GM12892 (cell line): ENCODE measurements at regions not wholly inside any gene's neighbourhood (a gene's known extent, or its start where the extent isn't known, plus 50 kb on each side); places are given as distances from the start of the nearest gene placed in this dataset.

ENCODE experiments used
- POLR2A ChIP-seq: IDR thresholded peaks from 2 replicates; pipeline ENCODE4 v1.6.1; 2011; ENCODE audit warnings: low read depth, low read length, control low read depth
- POLR2AphosphoS5 ChIP-seq: IDR thresholded peaks from 2 replicates; pipeline ENCODE4 v1.6.1; 2011; ENCODE audit warnings: low read depth, low read length, control low read depth

DNA sequence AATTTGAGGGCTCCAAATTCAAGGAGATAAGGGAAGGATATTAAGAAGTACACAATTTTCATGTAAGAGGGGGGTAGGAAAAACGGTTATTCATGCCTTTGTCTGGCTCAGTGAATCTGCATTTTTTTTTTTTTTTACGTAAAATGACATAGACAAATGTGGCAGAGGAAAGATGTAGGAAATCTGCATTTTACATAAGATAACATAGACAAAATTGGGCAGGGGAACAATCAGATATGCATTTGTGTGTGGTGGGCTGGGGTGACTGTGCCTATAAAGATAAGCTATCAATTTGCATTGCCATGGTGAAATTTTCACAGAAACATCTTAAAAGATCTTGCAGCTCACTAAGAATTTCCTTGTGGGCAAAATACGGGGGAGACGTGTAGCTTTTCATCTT, 92.7 kb upstream of the GPR141 start:
- no peak for TF ChIP-seq POLR2A
- TF ChIP-seq POLR2AphosphoS5: no peak
